ENCODE measurements at regions not wholly inside any gene's neighbourhood (a gene's known extent, or its start where the extent isn't known, plus 50 kb on each side); places are given as distances from the start of the nearest gene placed in this dataset.

- TF ChIP-seq CTCF (IDR thresholded peaks at IDR 0.05 in 8 of 11, conservative IDR thresholded peaks at IDR 0.05 in 3 of 11) (no peak), POLR2A (IDR thresholded peaks at IDR 0.05) (no peak)
Measured at GRCh38 chr2:212722046-212722445, 183.4 kb upstream of the ERBB4 start.

Measured in spleen (tissue), 7 donors.